ENCODE measurements at regions not wholly inside any gene's neighbourhood (a gene's known extent, or its start where the extent isn't known, plus 50 kb on each side); places are given as distances from the start of the nearest gene placed in this dataset.

- peak; percentile 63 for FAIRE-seq
- 0% methylated on average over 1 of the region's 1 CpG for WGBS (ENCODE audit: low lambda C conversion rate)
- intact Hi-C loops (cut with micrococcal nuclease; ENCODE audit: unreplicated experiment) = loop anchor here (1.0 kb wide), 2 partner anchors 643 to 654 kb away; no protein-coding TSS in a partner anchor
Observed at GRCh38 chr18:6521803-6522418, 107.2 kb upstream of the L3MBTL4 start.

More at GRCh38 chr18:6521803-6522418, 107.2 kb upstream of the L3MBTL4 start:
- H3K4me3 ChIP-seq (replicated peaks in 1 of 3; ENCODE audit: insufficient read depth in 1 of 3, low read depth in 2 of 3, low read length in 3 of 3) = no peak overlapping the region
- CTCF ChIA-PET (ENCODE audit: low intra/inter-chr PET ratio, low total read pairs) = interaction anchor here (1.3 to 2.5 kb wide), 4 partner anchors 642 to 1449 kb away, joined by 3 to 22 read pairs (median 7); no protein-coding TSS in a partner anchor
- in situ Hi-C loops (cut with HindIII; ENCODE audit: extremely low pct_ligation_motif_present, low pct_unique_long_range_greater_than_20kb) = loop anchor here (10.0 to 25.0 kb wide), 3 partner anchors 647 to 1460 kb away; no protein-coding TSS in a partner anchor
- TF ChIP-seq, protein P1, sequence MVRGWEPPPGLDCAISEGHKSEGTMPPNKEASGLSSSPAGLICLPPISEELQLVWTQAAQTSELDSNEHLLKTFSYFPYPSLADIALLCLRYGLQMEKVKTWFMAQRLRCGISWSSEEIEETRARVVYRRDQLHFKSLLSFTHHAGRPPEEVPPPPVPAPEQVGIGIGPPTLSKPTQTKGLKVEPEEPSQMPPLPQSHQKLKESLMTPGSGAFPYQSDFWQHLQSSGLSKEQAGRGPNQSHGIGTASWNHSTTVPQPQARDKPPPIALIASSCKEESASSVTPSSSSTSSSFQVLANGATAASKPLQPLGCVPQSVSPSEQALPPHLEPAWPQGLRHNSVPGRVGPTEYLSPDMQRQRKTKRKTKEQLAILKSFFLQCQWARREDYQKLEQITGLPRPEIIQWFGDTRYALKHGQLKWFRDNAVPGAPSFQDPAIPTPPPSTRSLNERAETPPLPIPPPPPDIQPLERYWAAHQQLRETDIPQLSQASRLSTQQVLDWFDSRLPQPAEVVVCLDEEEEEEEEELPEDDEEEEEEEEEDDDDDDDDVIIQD (CRISPR knock-in tag; IDR thresholded peaks at IDR 0.05; ENCODE audit: low read depth) = no peak
- TF ChIP-seq PTBP1 (IDR thresholded peaks at IDR 0.05; ENCODE audit: low read depth, low read length, poor library complexity, severe bottlenecking) (no peak), CTCF (CRISPR knock-in tag; IDR thresholded peaks at IDR 0.05) (peak; percentile 82), KLF12 (CRISPR knock-in tag; IDR thresholded peaks at IDR 0.05; ENCODE audit: borderline replicate concordance) (no peak), MIER2 (CRISPR knock-in tag; IDR thresholded peaks at IDR 0.05) (peak; percentile 75; the same call in 1 of the 2 replicates), CCDC6 (CRISPR knock-in tag; IDR thresholded peaks at IDR 0.05) (no peak), SMC3 (IDR thresholded peaks at IDR 0.05; ENCODE audit: low read length) (peak; percentile 92), STAG1 (CRISPR knock-in tag; IDR thresholded peaks at IDR 0.05) (peak; percentile 93), RORA (CRISPR knock-in tag; IDR thresholded peaks at IDR 0.05) (no peak), SRSF9 (IDR thresholded peaks at IDR 0.05; ENCODE audit: borderline replicate concordance, insufficient read depth, low read depth, low read length, poor library complexity, severe bottlenecking) (no peak), ZNF781 (CRISPR knock-in tag; IDR thresholded peaks at IDR 0.05; ENCODE audit: borderline replicate concordance, not compliant biosample characterization) (no peak)
- H3K27me3 ChIP-seq (ENCODE audit: control insufficient read depth in 1 of 2, insufficient read depth in 2 of 2, low read length in 2 of 2) = no peaks in the 10 kb centered on the region
- POLR2A ChIA-PET = no interaction called here
- H3K27ac ChIP-seq (ENCODE audit: extremely low read length, insufficient read depth, low read length) = no peak overlapping the region
- H3K4me2 ChIP-seq (ENCODE audit: low read depth, low read length) = no peak overlapping the region
- H3K9me3 ChIP-seq (ENCODE audit: low read length) = no peaks in the 10 kb centered on the region
- no peaks in the 10 kb centered on the region for H3K79me2 ChIP-seq (ENCODE audit: insufficient read depth, low read length)
- no peak overlapping the region for H2AFZ ChIP-seq (ENCODE audit: low read length)
- no peaks in the 10 kb centered on the region for H3K4me1 ChIP-seq (ENCODE audit: insufficient read depth, low read length)
- H4K20me1 ChIP-seq (ENCODE audit: insufficient read depth, low read length) = no peaks in the 10 kb centered on the region
- H3K36me3 ChIP-seq (replicated peaks in 1 of 2; ENCODE audit: control insufficient read depth in 1 of 2, insufficient read depth in 2 of 2, low read length in 2 of 2) = no peaks in the 10 kb centered on the region
- DNase-seq (ENCODE audit: low spot score) (peak; percentile 53), ATAC-seq (peak; percentile 66)
- H3K9ac ChIP-seq (ENCODE audit: insufficient read depth, low read depth, low read length) = no peak overlapping the region
- no TSS peak for BruUV-seq (replicated peaks)
